ENCODE measurements at regions not wholly inside any gene's neighbourhood (a gene's known extent, or its start where the extent isn't known, plus 50 kb on each side); places are given as distances from the start of the nearest gene placed in this dataset.

- no peak overlapping the region for H3K4me3 ChIP-seq
- no peaks in the 10 kb centered on the region for H3K4me1 ChIP-seq (ENCODE audit: low read depth)
- H3K9me3 ChIP-seq, result no peaks in the 10 kb centered on the region
- ATAC-seq (no peak), DNase-seq (no peak)
- intact Hi-C loops (cut with DNase I, micrococcal nuclease), result no loop called here
- no peaks in the 10 kb centered on the region for H3K36me3 ChIP-seq (ENCODE audit: low read depth)
- no peak for TF ChIP-seq CTCF (IDR thresholded peaks at IDR 0.05)
These were observed 268.3 kb downstream of the GADD45G start for GRCh38 chr9:89872913-89873707.

- intact Hi-C loops (cut with DNase I, micrococcal nuclease), result no loop called here
- no peak for DNase-seq
- TF ChIP-seq CTCF (IDR thresholded peaks at IDR 0.05), result no peak
- Histone ChIP-seq H3K4me1 (ENCODE audit: low read depth) (no peaks in the 10 kb centered on the region), H3K9me3 (no peaks in the 10 kb centered on the region), H3K4me3 (no peak overlapping the region), H3K36me3 (ENCODE audit: low read depth) (no peaks in the 10 kb centered on the region)
- ATAC-seq, result no peak
These were observed 269.0 kb downstream of the GADD45G start for GRCh38 chr9:89873801-89874200.

- ATAC-seq, result peak; percentile 58
- intact Hi-C loops (cut with DNase I, micrococcal nuclease), result no loop called here
- H3K4me1 ChIP-seq (ENCODE audit: low read depth), result no peaks in the 10 kb centered on the region
- no peaks in the 10 kb centered on the region for H3K36me3 ChIP-seq (ENCODE audit: low read depth)
- no peaks in the 10 kb centered on the region for H3K9me3 ChIP-seq
- H3K4me3 ChIP-seq, result no peak overlapping the region
- TF ChIP-seq CTCF (IDR thresholded peaks at IDR 0.05), result no peak
- peak in 1 of 3 donors; percentile 23 for DNase-seq
These were observed 269.8 kb downstream of the GADD45G start for GRCh38 chr9:89874351-89875321.

GRCh38 chr9:89877051-89878002 is 272.5 kb downstream of the GADD45G start:
- ATAC-seq, result no peak
- no peaks in the 10 kb centered on the region for H3K4me1 ChIP-seq (ENCODE audit: low read depth)
- no peak overlapping the region for H3K4me3 ChIP-seq
- intact Hi-C loops (cut with DNase I, micrococcal nuclease), result no loop called here
- H3K36me3 ChIP-seq (ENCODE audit: low read depth), result no peaks in the 10 kb centered on the region
- DNase-seq, result no peak
- TF ChIP-seq CTCF (IDR thresholded peaks at IDR 0.05), result no peak
- H3K9me3 ChIP-seq, result no peaks in the 10 kb centered on the region

- no peak for TF ChIP-seq CTCF (IDR thresholded peaks at IDR 0.05)
- intact Hi-C loops (cut with DNase I, micrococcal nuclease), result no loop called here
- no peak for ATAC-seq
- H3K4me3 ChIP-seq, result no peak overlapping the region
- H3K9me3 ChIP-seq, result no peaks in the 10 kb centered on the region
- DNase-seq, result no peak
- no peaks in the 10 kb centered on the region for H3K4me1 ChIP-seq (ENCODE audit: low read depth)
- no peaks in the 10 kb centered on the region for H3K36me3 ChIP-seq (ENCODE audit: low read depth)
These were observed 273.2 kb downstream of the GADD45G start for GRCh38 chr9:89878003-89878411.
